CD4-positive, alpha-beta T cell (primary cell): ENCODE measurements at regions not wholly inside any gene's neighbourhood (a gene's known extent, or its start where the extent isn't known, plus 50 kb on each side); places are given as distances from the start of the nearest gene placed in this dataset.

ENCODE experiments used
- ATAC-seq: fragments of 200-7000 bp; cut with Tn5 transposase; one replicate; pipeline ENCODE4 v1.10.0; 2022; ENCODE audit warnings: mild to moderate bottlenecking; ENCODE audit not compliant: poor library complexity
- CTCF ChIA-PET: fragments of 350-600 bp; sonication (Branson Sonifier 250); formaldehyde crosslinking; loops from one replicate; lab custom pipeline; 2021; ENCODE audit warnings: antibody characterized with exemption, inconsistent platforms; lab: Charles Lee
- POLR2A ChIA-PET: fragments of 350-600 bp; sonication (Branson Sonifier 250); formaldehyde crosslinking; loops from one replicate; lab custom pipeline; 2021; ENCODE audit warnings: antibody characterized with exemption, inconsistent platforms; lab: Charles Lee
- DNase-seq, 14 experiments: peaks; one replicate each; pipeline ENCODE4 v3.0.0-alpha.2; 2013 to 2020; ENCODE audit warnings: mixed read lengths in 2 of 14
- H3K27ac ChIP-seq, 2 donors: one replicate each; pipeline versions ENCODE4 v1.5.1 to v1.7.0; 2013; ENCODE audit warnings: low read length in 2 of 2, low read depth in 1 of 2, mild to moderate bottlenecking in 1 of 2
- H3K27me3 ChIP-seq, 2 experiments: 1 replicate in 1 of 2; 2 replicates in 1 of 2; pipeline versions ENCODE4 v1.6.1 to v1.7.0; 2013; ENCODE audit warnings: low read length in 2 of 2, control low read depth in 1 of 2, mild to moderate bottlenecking in 1 of 2, moderate library complexity in 1 of 2; ENCODE audit not compliant: insufficient read depth in 2 of 2, control insufficient read depth in 1 of 2
- H3K36me3 ChIP-seq: one replicate; pipeline ENCODE4 v1.6.1; 2013; ENCODE audit warnings: low read length, control low read depth; ENCODE audit not compliant: insufficient read depth
- H3K4me1 ChIP-seq: one replicate; pipeline ENCODE4 v1.6.1; 2013; ENCODE audit warnings: low read length, control low read depth; ENCODE audit not compliant: insufficient read depth
- H3K4me3 ChIP-seq: one replicate; pipeline ENCODE4 v1.5.1; 2013; ENCODE audit warnings: mild to moderate bottlenecking, low read length, moderate library complexity
- H3K9me3 ChIP-seq, 2 experiments: 1 replicate in 1 of 2; 2 replicates in 1 of 2; pipeline versions ENCODE4 v1.6.1 to v1.7.0; 2013; ENCODE audit warnings: low read length in 2 of 2, mild to moderate bottlenecking in 2 of 2, control low read depth in 1 of 2, moderate library complexity in 1 of 2; ENCODE audit not compliant: control insufficient read depth in 1 of 2, insufficient read depth in 1 of 2
- H3K27ac Mint-ChIP-seq: one replicate; pipeline ENCODE4 v1.8.0; 2020; ENCODE audit warnings: mixed read lengths
- H3K27me3 Mint-ChIP-seq: one replicate; pipeline ENCODE4 v1.8.0; 2021; ENCODE audit warnings: mixed read lengths
- H3K36me3 Mint-ChIP-seq: one replicate; pipeline ENCODE4 v1.8.0; 2021; ENCODE audit warnings: low read depth, mixed read lengths
- H3K4me1 Mint-ChIP-seq: one replicate; pipeline ENCODE4 v1.8.0; 2021; ENCODE audit warnings: low read depth, mixed read lengths
- H3K4me3 Mint-ChIP-seq: one replicate; pipeline ENCODE4 v1.8.0; 2020; ENCODE audit warnings: mild to moderate bottlenecking, mixed read lengths
- H3K9me3 Mint-ChIP-seq: one replicate; pipeline ENCODE4 v1.8.0; 2020; ENCODE audit warnings: mixed read lengths
- intact Hi-C, 2 experiments: fragments of 100-400 bp; cut with DNase I in 1 of 2; cut with micrococcal nuclease in 1 of 2; formaldehyde crosslinking; loops; one replicate each; pipeline versions ENCODE4 v1.15.1 to v1.9.0; 2023 to 2025; cut with DNase I, micrococcal nuclease
- TF ChIP-seq, protein P1 (sequence below): fragments of 200-600 bp; IDR thresholded peaks from one replicate; pipeline ENCODE4 v1.8.0; 2022; ENCODE audit warnings: antibody characterized with exemption, mild to moderate bottlenecking

DNA sequence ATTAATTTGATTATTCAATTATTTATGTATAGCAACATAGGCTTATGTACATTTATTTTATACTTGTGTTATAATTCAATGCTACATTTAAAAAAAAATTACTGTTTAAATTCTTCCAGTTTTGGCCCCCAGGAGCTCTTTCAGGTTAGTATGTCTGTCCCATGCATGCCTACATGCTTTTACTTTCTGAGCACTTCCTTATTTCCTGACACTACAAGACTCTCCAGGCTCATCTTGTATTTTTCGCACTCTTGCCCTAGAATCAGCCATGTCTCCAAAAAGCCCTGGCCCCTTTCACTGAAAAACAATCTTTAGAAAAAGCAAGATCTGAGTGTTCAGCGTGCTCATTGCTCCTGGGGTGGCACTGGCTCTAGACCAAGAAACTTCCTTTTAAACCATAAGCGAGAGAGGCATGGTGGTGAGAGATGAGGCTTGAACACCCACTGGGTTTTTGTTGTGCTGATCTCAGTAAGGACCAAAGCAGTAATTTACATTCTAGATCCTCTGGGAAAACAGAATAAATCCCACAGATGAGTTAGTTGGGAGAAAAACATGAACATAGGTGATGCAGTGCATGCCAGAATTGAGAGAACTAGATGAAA is 95.0 kb downstream of the SLC30A10 start:
- Histone ChIP-seq H3K9me3 (no peaks in the 10 kb centered on the region), H3K36me3 (no peaks in the 10 kb centered on the region), H3K4me3 (no peak overlapping the region), H3K27me3 (peaks cover 3% of the 10 kb centered on the region in 2 experiments), H3K4me1 (no peaks in the 10 kb centered on the region), H3K27ac (no peak overlapping the region)
- H3K27ac Mint-ChIP-seq = no peak overlapping the region
- peaks cover 11% of the 10 kb centered on the region for H3K27me3 Mint-ChIP-seq
- H3K4me3 Mint-ChIP-seq = no peak overlapping the region
- DNase-seq (no peak), ATAC-seq (no peak)
- H3K9me3 Mint-ChIP-seq = no peaks in the 10 kb centered on the region
- CTCF ChIA-PET = no interaction called here
- TF ChIP-seq, protein P1, sequence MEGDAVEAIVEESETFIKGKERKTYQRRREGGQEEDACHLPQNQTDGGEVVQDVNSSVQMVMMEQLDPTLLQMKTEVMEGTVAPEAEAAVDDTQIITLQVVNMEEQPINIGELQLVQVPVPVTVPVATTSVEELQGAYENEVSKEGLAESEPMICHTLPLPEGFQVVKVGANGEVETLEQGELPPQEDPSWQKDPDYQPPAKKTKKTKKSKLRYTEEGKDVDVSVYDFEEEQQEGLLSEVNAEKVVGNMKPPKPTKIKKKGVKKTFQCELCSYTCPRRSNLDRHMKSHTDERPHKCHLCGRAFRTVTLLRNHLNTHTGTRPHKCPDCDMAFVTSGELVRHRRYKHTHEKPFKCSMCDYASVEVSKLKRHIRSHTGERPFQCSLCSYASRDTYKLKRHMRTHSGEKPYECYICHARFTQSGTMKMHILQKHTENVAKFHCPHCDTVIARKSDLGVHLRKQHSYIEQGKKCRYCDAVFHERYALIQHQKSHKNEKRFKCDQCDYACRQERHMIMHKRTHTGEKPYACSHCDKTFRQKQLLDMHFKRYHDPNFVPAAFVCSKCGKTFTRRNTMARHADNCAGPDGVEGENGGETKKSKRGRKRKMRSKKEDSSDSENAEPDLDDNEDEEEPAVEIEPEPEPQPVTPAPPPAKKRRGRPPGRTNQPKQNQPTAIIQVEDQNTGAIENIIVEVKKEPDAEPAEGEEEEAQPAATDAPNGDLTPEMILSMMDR = no peak
- H3K36me3 Mint-ChIP-seq = no peaks in the 10 kb centered on the region
- POLR2A ChIA-PET = no interaction called here
- no peaks in the 10 kb centered on the region for H3K4me1 Mint-ChIP-seq
- intact Hi-C loops = no loop called here

DNA sequence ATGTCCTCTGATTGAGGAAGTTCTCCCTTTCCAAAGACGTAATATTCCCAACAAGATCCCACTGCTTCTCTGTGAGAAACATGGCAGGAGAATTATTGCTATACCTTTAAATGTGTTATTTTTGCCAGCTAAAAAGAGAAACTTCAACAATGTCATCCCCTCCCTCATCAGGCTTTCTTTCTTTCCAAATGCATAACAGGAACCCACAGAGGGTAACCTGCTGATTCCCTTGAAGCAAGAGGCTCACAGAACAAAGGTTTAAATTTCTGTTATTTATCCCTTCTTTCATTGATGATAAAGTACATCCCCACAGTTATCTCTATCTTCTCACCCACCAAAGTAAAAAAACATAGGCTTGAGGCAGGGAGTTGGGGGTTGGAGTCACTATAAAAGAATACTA is 102.1 kb downstream of the SLC30A10 start:
- intact Hi-C loops = no loop called here
- no peaks in the 10 kb centered on the region for H3K36me3 Mint-ChIP-seq
- H3K4me1 Mint-ChIP-seq = no peaks in the 10 kb centered on the region
- no peak overlapping the region for H3K27ac ChIP-seq
- peaks cover 0 to 3% of the 10 kb centered on the region in 2 experiments for H3K27me3 ChIP-seq
- DNase-seq = no peak
- TF ChIP-seq, protein P1 = no peak
- no peaks in the 10 kb centered on the region for H3K4me1 ChIP-seq
- H3K4me3 ChIP-seq = no peak overlapping the region
- no peaks in the 10 kb centered on the region for H3K36me3 ChIP-seq
- H3K27ac Mint-ChIP-seq = no peak overlapping the region
- H3K9me3 Mint-ChIP-seq = no peaks in the 10 kb centered on the region
- no peak overlapping the region for H3K4me3 Mint-ChIP-seq
- CTCF ChIA-PET = no interaction called here
- POLR2A ChIA-PET = no interaction called here
- no peaks in the 10 kb centered on the region for H3K27me3 Mint-ChIP-seq
- no peak for ATAC-seq
- no peaks in the 10 kb centered on the region for H3K9me3 ChIP-seq

DNA sequence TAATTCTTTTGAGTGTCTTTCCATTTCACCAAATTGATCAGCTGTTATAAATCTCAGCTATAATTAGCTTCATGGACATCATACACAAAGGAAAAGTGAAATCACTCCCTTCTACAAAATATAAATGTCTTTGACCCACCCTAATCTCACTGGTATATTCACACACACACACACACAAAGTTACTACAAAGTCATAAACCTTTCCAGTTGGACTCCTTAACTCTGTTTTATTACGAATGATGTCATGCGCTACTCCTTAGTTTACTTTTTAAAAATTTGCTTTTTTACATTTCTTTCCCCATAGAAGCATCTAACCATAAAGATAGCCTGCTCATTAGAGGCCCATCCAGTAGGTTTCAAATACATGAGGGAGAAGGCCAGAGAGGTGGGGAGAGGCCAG is 103.0 kb downstream of the SLC30A10 start:
- TF ChIP-seq, protein P1 = no peak
- ATAC-seq (no peak), DNase-seq (no peak)
- H3K27me3 ChIP-seq = peaks cover 0 to 3% of the 10 kb centered on the region in 2 experiments
- H3K36me3 ChIP-seq = no peaks in the 10 kb centered on the region
- ChIA-PET POLR2A (no interaction called here), CTCF (no interaction called here)
- Mint-ChIP-seq H3K36me3 (no peaks in the 10 kb centered on the region), H3K4me1 (no peaks in the 10 kb centered on the region), H3K27me3 (no peaks in the 10 kb centered on the region), H3K4me3 (no peak overlapping the region), H3K9me3 (no peaks in the 10 kb centered on the region), H3K27ac (no peak overlapping the region)
- H3K4me1 ChIP-seq = no peaks in the 10 kb centered on the region
- intact Hi-C loops = no loop called here
- H3K9me3 ChIP-seq = no peaks in the 10 kb centered on the region
- no peak overlapping the region for H3K27ac ChIP-seq
- H3K4me3 ChIP-seq = no peak overlapping the region
